RWPE2 (cell line): ENCODE measurements at regions not wholly inside any gene's neighbourhood (a gene's known extent, or its start where the extent isn't known, plus 50 kb on each side); places are given as distances from the start of the nearest gene placed in this dataset.

Source experiments
- ATAC-seq: fragments of 200-7000 bp; cut with Tn5 transposase; 3 replicates; pipeline ENCODE4 v1.9.1; 2021; ENCODE audit warnings: low read depth
- DNase-seq: peaks from one replicate; pipeline ENCODE4 v3.0.0-alpha.2; 2020; ENCODE audit warnings: low spot score
- H3K27ac ChIP-seq: fragments of 450-650 bp; 2 replicates; pipeline ENCODE4 v1.5.1; 2017; ENCODE audit warnings: mild to moderate bottlenecking; ENCODE audit not compliant: poor library complexity, severe bottlenecking
- H3K27me3 ChIP-seq: fragments of 250-450 bp; sonication (Bioruptor Pico); 2 replicates; pipeline ENCODE4 v1.5.1; 2021; ENCODE audit warnings: mild to moderate bottlenecking, moderate library complexity; ENCODE audit not compliant: insufficient read depth, poor library complexity, severe bottlenecking
- H3K36me3 ChIP-seq: fragments of 250-450 bp; sonication (Bioruptor Pico); 2 replicates; pipeline ENCODE4 v1.5.1; 2020; ENCODE audit warnings: low read depth, mild to moderate bottlenecking, moderate library complexity
- H3K4me1 ChIP-seq: fragments of 250-450 bp; sonication (Bioruptor Pico); 2 replicates; pipeline ENCODE4 v1.5.1; 2021; ENCODE audit warnings: mild to moderate bottlenecking, moderate library complexity; ENCODE audit not compliant: insufficient read depth, poor library complexity, severe bottlenecking
- H3K4me3 ChIP-seq: fragments of 250-450 bp; sonication (Bioruptor Pico); 2 replicates; pipeline ENCODE4 v1.5.1; 2021; ENCODE audit warnings: mild to moderate bottlenecking, moderate library complexity; ENCODE audit not compliant: severe bottlenecking
- H3K9me3 ChIP-seq: fragments of 250-450 bp; sonication (Bioruptor Pico); 2 replicates; pipeline ENCODE4 v1.5.1; 2021; ENCODE audit warnings: mild to moderate bottlenecking, moderate library complexity; ENCODE audit not compliant: severe bottlenecking
- CTCF ChIP-seq: fragments of 450-650 bp; IDR thresholded peaks from one replicate; pipeline ENCODE4 v1.5.1; 2017; ENCODE audit warnings: mild to moderate bottlenecking, moderate library complexity; ENCODE audit not compliant: poor library complexity, severe bottlenecking

DNA sequence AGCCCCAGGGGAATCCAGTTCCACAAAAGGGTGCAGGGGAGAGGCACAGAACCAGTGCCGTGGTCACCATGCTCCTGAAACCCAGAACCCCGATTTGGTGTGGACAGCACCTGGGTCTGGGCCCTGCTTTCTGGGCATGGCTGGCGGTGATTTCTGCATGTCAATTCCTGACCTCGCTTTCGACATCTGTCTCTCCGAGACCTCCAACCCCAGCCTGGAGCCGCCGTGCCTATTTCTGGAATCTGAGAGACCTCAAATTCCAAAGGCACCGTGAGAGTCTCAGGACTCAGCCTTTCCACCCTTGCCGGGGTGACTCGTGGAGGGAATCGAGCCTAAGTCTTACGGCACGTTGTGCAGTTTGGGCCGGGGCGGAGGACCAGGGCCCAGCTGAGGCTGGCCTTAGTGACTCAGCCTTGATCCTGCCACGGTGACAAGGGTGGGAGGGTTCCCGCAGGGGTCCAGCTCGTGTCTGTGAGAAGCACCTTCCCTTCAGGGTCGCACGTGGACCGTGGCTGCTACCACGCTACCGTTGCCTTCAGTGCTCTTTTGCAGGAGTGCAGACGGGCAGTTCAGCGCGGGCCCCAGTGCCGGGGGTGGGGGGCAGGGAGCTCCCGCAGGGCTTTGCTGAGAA, 133.7 kb downstream of the PXDC1 start:
- no peaks in the 10 kb centered on the region for H3K9me3 ChIP-seq
- no peak for TF ChIP-seq CTCF
- H3K27me3 ChIP-seq, result no peaks in the 10 kb centered on the region
- no peak overlapping the region for H3K27ac ChIP-seq
- no peak for ATAC-seq
- no peaks in the 10 kb centered on the region for H3K36me3 ChIP-seq
- no peak for DNase-seq
- no peak overlapping the region for H3K4me3 ChIP-seq
- peaks cover 6% of the 10 kb centered on the region for H3K4me1 ChIP-seq

DNA sequence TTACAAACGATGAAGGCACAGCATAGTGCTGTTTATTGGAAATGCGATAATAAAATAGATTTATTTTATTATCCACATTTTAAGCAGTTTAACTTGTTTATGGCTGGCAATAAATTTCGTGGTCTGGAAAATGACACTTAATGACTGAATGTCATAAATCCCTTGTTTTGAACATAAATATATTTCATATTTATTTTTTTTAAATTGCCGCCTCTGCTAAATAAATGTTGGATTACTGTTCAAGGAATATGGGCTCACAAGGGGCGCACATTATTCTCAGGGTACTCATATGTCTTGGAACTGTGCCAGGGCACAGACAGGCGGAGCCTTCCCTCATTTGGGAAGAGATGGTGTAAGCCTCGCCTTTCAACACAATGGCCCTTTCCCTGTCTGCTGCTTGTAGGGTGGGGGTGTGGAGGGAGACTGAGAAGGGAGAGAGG, 134.3 kb downstream of the PXDC1 start:
- no peak for ATAC-seq
- Histone ChIP-seq H3K27ac (no peak overlapping the region), H3K4me1 (peaks cover 9% of the 10 kb centered on the region), H3K27me3 (no peaks in the 10 kb centered on the region), H3K9me3 (no peaks in the 10 kb centered on the region), H3K4me3 (no peak overlapping the region), H3K36me3 (no peaks in the 10 kb centered on the region)
- TF ChIP-seq CTCF, result no peak
- no peak for DNase-seq

- DNase-seq (no peak), ATAC-seq (no peak)
- H3K27me3 ChIP-seq, result no peaks in the 10 kb centered on the region
- no peak for TF ChIP-seq CTCF
- no peaks in the 10 kb centered on the region for H3K36me3 ChIP-seq
- H3K4me3 ChIP-seq, result no peak overlapping the region
- no peak overlapping the region for H3K27ac ChIP-seq
- no peaks in the 10 kb centered on the region for H3K9me3 ChIP-seq
- peaks cover 15% of the 10 kb centered on the region for H3K4me1 ChIP-seq
Measured at GRCh38 chr6:3616565-3617176, 134.8 kb downstream of the PXDC1 start.

DNA sequence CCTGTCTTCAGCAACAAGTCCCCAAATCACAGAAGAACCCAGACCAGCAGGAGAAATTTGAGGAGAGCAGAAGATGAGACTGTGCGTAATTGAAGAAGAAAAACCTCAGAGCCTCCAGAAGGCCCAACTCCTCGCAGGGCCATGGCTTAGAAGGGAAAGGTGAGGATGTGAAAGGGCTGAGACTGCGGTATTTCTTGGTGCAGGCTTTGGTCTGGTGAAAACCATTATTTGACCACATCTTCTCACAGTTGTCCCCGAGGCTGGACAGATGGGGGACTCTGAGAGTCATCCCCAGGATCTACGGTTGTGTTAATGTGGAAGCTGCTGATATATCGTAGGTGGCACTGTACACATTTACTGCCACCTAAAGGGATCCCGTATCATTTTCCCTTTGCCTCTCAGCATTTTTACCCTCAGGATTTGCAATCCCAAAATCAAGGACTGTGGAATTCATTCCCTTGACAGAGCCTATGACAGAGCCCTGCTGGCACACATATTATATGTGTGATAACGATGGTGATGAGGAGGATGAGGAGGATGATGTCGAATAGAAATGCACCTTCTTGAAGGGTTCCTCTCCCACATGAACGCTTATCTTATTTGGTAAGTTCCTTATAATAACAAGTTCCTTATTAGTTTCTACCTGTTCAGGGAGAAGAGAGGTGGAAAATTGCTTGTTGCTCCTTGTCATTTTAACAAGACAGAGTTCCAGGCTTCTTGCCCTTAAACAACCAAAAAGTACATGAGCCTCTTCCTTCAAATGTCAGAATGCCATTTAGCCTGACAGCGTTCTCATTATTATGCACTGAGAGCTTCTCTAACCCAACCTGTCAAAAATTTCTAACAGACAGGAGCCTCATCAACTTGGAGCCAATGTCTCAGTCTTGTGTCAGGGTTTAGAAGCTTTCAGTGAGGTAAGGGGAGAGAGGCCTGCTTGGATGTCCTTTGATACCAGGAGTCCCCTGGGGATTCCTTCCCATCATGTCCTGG, 135.8 kb downstream of the PXDC1 start:
- Histone ChIP-seq H3K9me3 (no peaks in the 10 kb centered on the region), H3K27ac (no peak overlapping the region), H3K27me3 (no peaks in the 10 kb centered on the region), H3K4me1 (peaks cover 25% of the 10 kb centered on the region), H3K4me3 (no peak overlapping the region), H3K36me3 (no peaks in the 10 kb centered on the region)
- peak; percentile 10 for TF ChIP-seq CTCF
- no peak for DNase-seq
- no peak for ATAC-seq
